ENCODE measurements at regions not wholly inside any gene's neighbourhood (a gene's known extent, or its start where the extent isn't known, plus 50 kb on each side); places are given as distances from the start of the nearest gene placed in this dataset.
"Not testable (repeated sequence)": the region's sequence is repeated elsewhere in the genome, so short reads cannot be mapped to it uniquely, and the experiment has no call there.

DNA sequence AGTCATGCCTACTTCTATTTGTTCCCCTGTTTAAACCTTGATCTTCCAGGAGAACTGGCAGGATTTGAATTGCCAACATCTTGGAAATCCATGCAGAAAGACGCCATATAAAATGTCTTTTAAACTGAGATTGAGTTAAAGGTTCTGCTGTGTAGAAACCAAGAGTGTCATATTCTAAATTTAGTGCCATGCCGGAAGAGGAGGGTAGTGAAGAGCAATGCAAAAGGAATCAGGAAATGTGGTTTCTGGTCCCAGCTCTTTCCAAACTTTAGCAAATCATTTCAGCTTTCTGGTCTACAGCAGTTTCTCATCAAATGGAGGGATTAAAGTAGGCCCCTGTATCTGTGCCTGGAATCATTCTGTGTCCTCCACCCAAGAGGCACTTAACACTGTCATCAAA lies 85.7 kb downstream of the BTG1 start:
- no peak for DNase-seq

DNA sequence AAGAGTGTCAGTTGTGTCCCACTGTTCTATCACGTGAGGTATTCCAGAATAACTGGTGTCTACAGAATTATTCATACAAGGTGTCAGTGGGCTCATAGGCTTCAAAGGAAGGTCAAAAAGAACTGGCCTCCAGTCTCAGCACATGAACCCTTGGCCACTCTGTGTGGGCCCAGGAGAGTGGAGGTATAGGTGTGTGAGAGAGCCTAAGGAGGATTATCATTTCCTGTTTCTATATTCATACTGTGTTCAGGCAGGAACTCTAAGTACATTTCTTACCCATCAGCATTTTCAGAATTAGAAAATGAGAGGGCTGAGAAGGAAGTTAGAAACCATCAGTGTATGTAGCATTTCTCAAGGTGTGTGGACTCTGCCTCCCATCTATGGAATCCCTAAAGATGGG lies 87.0 kb downstream of the BTG1 start:
- DNase-seq: no peak

DNA sequence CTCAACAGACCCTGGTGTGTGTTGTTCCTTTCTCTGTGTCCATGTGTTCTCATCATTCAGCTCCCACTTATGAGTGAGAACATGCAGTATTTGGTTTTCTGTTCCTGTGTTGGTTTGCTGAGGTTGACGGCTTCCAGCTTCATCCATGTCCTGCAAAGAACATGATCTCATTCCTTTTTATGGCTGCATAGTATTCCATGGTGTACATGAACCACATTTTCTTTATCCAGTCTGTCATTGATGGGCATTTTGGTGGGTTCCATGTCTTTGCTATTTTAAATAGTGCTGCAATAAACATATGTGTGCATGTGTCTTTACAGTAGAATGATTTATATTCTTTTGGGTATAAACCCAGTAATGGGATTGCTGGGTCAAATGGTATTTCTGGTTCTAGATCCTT lies 88.9 kb downstream of the BTG1 start:
- not testable (repeated sequence) for DNase-seq

- no peak for DNase-seq
Observed at GRCh38 chr12:92056290-92056689, 89.4 kb downstream of the BTG1 start.

DNA sequence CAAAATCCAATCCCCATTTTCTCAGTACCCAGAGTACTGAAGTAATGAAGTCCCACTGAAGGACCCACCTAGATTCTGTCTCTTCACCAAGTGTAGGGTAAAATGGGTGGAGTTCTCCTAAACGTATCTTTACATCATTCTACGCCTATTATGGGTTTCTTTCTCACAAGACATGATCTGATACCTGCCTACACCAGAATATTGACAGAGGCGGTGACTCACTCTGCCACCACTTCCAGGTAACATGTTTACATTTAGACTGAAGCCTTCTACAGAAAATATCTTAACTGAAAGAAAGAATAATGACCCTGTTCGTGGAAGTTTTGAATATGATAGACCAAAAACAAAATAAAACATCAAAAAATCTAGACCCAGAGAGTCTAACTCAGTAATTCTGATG lies 89.8 kb downstream of the BTG1 start:
- DNase-seq: no peak

GRCh38 chr12:92051441-92051840 lies 94.2 kb downstream of the BTG1 start:
- no peak for DNase-seq

DNA sequence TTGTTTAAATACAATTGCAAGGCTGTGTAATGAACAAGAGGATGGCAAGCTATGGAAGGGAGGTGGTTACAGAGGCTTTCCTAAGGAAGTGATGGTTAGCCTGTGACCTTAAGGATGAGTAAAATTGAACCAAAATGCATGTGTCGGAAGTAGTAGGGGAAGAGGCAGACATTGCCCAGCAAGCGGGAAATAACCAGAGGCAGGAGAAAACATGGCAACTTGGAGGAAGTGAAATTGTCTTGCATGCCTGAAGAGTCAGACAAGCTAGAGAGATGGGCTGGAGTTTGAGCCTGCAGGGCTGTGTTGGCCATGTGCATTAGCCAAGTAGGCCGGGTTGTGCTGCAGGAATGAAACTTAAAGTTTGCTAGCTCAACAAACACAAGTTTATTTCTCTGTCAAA lies 96.2 kb downstream of the BTG1 start:
- no peak for DNase-seq

GRCh38 chr12:92047393-92047826 lies 98.2 kb downstream of the BTG1 start:
- DNase-seq: no peak

DNA sequence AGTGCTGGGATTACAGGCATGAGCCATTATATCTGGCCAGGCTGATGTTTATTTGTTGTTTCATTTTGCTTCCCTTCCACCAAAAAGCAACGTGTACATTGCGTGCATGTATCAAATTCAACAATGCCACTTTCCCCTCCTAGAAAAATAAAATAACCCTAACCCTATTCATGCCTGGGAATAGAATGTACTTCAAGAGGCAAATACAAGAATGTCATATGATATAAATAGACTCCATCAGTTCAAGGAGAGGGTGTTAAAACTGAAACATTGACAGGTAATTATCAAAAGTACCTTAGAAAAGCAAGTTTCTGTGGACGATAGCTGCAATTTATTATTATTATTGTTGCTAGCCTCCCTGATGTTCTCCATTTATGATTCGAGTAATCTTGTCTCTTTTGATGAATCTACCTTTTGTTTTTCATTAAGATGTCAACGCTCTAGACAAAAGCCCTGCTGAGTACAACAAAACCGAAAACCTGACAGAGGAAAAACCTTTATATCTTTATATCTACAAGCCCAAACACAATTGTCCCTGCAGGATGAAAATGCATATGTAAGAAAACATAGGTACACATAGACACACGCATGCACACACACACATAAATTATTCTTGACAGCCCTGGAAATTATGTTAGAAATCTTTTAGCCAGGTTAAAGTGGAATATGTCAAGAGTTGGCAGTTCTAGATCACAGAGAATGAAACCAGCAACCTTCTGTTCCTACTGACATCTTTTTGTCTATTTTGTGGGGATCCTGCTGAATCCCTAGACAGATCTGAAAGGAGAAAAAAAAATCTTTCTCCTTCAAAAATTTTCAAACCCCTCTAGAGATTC lies 98.9 kb downstream of the BTG1 start:
- DNase-seq: no peak

DNA sequence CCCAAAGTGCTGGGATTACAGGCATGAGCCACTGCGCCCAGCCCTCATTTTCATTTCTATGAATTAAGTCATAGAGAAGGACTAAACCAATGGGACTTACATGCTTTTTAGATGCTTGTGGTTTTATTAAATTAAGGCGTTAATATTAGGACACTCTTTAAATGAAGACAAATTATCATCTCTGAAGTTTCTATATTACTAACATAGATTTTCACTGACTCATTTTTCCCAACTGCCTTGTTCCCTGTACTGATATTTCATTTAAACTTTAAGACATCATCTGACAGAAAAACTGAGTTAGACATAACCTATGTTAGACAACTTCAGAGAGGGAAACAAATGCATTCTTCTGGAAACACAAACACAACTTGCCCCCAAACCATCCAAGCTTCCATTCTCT lies 99.8 kb downstream of the BTG1 start:
- DNase-seq: no peak

GRCh38 chr12:92044435-92044834 lies 101.2 kb downstream of the BTG1 start:
- no peak for DNase-seq

- DNase-seq: no peak
Observed at GRCh38 chr12:92042791-92043531, 102.7 kb downstream of the BTG1 start.

GRCh38 chr12:92041742-92042141 lies 103.9 kb downstream of the BTG1 start:
- no peak for DNase-seq

DNA sequence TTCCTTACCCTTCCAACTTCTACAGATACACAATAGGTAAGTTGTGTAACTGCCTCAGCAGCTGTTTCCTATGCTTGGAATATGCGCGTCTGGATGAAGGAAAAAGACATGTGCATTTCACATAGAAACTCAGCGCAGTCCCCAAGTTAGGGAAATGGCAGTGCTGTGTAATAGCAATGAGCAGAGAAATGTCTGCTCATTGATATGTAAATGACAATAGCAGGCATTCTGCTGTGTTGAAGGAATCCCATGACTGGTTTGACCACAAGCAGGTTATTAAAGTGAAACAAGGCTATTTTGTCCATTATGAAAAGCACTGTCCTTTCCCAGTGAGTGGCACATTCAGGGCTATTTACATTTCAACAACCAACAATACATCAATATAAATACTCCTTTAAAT lies 106.6 kb downstream of the BTG1 start:
- no peak for DNase-seq

DNA sequence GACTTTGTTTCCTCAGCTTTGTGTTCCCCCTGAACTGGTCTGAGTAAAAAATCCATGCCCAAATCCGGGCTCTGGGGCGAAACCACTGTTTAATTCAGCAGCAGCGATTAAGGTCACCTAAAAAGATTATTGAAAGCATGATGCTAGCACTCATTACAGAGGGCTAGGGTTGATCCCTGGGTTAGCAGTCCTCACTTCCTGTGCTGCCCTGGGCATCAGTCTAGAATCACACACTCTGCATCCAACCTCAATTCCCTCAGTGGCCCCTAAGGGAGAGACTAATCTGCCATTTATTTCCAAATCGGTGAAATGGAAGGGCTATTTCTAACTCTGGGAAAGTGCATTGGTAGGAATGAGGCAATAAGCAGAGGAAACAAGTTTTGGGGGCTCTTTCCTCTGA lies 107.2 kb downstream of the BTG1 start:
- DNase-seq: peak; percentile 80

GRCh38 chr12:92036771-92037453 lies 108.7 kb downstream of the BTG1 start:
- DNase-seq: no peak

GRCh38 chr12:92036061-92036620 lies 109.5 kb downstream of the BTG1 start:
- no peak for DNase-seq

- DNase-seq: no peak
Observed at GRCh38 chr12:92035477-92035876, 110.2 kb downstream of the BTG1 start.

GRCh38 chr12:92034858-92035401 lies 110.7 kb downstream of the BTG1 start:
- peak; percentile 87 for DNase-seq

DNA sequence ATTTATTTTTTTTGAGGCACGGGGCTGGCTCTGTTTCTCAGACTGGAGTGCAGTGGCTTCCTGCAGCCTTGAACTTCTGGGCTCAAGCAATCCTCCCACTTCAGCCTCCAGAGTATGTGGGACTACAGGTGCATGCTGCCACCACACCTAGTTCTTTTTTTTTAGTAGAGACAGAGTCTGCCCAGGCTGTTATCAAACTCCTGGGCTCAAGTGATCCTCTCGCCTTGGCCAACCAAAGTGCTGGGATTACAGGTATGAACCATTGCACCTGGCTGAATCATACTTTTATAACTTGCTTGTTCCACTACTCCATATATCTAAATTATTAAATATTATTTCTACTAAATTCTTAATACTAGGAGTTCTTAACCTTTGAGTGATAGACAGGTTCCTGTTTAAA lies 111.6 kb downstream of the BTG1 start:
- DNase-seq: no peak

DNA sequence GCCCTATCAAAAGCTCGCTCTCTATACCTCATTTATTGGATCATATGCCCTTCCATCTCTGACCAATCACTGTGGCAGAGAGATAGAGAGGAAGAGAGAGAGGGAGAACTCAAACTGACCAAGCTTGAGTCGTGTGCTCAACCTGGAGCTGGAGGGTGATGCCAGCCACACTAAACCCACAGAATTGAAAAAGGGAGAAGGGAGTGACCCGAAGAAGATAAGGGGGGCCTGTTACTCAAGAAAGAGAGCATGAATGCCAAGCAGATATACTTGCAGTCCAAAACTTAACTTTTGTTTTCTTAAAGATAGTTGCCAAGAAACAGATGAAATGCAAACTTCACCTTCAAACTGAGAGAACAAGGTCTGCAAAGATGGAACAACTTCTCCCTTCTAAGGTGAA lies 112.7 kb downstream of the BTG1 start:
- no peak for DNase-seq

GRCh38 chr12:92032101-92032500 lies 113.5 kb downstream of the BTG1 start:
- no peak for DNase-seq

GRCh38 chr12:92030618-92031017 lies 115.0 kb downstream of the BTG1 start:
- no peak for DNase-seq
